GDM1 (cell line): ENCODE measurements at regions not wholly inside any gene's neighbourhood (a gene's known extent, or its start where the extent isn't known, plus 50 kb on each side); places are given as distances from the start of the nearest gene placed in this dataset.

Source experiments
- DNase-seq: peaks from one replicate; lab custom pipeline; 2025; lab: John Stamatoyannopoulos, UW

- no peak for DNase-seq
Measured at GRCh38 chr15:70426096-70426821, 328.5 kb upstream of the TLE3 start.

- peak; percentile 55 for DNase-seq
Measured at GRCh38 chr15:70424937-70425411, 327.3 kb upstream of the TLE3 start.

- no peak for DNase-seq
Measured at GRCh38 chr15:70423267-70423666, 325.6 kb upstream of the TLE3 start.

DNA sequence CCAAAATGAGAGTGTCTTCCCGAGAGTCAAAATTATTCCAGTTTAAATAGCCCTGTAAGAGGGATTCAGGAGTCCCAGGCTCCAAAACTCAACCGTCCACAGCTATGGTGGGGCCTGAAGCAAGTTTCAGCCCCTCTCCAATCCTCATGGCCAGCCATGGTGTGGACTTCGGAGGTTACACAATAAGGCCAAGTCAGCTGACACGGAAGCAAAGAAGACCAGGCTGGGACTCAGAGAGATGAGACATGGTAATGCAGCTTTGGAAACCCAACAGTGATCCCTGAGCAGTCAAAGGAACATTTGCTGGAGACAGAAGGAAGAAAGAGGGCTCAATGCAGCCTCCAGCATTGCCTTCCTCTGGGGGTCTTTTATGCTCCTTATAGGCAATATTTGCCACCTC, 324.6 kb upstream of the TLE3 start:
- no peak for DNase-seq

DNA sequence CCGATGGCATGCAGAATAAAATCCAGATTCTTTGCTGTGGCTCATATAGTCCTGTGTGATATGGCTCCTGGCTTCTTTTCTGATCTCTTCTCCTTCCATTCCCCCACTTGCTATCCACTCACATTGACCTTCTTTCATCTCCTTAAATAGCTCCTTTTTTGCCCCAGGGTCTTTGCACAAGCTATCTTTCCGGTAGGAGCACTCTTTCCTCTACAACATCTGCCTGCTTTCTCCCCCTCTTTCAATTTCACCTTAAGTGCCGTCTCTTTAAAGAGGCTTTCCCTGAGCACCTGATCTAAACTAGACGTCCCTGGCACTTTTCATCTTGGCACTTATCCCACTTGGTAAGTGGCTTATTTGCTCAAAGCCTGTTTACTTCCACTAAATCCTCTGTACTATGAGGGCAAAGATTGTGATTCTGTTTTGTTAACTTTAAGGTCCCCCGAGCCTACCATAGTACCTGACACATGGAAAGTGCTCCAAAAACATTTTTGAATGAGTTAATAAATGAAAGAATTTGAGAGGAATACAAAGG, 323.3 kb upstream of the TLE3 start:
- DNase-seq: no peak

DNA sequence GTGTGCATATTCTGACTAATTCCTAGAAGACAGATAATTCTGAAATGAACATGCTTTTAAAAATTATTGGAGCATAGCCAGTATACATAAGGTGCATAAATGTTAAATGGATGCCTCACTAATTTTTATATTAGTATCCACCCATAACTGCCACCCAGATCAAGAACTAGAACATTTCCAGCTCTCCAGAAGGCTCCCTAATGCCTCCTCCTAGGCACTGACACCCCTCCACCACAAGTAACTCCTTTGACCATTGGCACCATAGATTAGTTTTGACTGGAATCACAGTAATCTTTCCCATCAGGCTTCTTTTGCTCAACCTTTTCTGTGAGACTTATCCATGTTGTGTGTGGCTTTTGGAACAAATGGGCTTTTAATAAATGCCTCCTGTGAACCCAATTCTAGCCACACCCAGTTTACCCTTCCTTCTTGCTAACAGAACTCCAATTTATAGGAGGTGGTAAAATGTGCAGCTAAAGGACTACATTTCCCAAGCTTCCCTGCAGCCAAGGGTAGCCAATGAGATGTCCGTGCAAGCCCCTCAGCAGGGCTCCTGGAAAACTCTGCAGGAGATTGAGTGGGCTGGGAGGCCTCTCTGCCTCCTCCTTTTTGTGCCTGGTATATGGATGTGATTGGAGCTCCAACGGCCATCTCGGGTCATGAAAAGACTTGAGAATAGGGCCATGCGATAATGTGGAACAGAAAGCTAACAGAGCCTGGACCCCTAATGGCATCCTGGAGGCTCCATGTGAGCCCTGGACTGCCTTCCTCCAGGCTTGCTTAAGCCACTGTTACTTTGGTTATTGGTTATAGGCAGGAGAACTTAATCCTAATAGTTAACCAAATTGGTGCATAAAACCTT, 322.6 kb upstream of the TLE3 start:
- no peak for DNase-seq

DNA sequence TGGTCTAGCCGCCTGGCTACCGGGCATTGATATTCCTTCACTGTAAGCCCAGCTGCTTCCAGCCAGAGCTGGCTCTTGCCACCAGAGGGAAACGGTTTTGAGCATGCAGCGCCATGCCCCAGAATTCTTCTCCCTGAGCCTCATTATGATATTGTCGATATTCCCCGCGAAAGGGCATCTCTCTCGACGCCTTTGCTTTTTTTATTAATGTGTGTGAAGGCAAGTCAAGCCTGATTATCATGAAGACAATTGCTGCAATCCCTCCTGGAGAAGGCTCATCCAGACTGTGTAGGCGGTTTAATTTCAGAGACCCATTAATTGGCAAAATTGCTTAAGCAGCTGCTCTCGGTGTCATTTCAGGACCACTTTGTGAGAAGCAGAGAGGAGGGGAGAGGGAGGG, 321.2 kb upstream of the TLE3 start:
- no peak for DNase-seq

GRCh38 chr15:70417535-70417934, 319.8 kb upstream of the TLE3 start:
- no peak for DNase-seq

DNA sequence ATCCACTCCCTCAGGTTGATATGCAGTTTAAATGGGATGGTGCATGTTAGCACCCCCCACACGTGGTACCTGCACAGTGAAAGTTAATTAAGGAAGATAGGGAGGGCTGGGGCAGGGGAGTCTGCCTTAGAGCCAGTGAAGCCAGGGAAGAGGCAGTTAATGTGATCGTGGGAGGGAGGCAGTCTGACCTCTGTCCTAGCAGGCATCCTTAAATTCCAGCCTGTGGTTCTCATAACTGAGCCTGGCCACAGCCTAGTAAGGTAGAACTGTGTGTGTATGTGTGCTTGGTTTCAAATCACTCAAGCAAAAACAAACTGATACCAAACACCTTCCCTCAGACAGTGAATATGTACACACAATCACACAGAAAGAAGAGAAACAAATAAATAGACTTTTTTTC, 319.1 kb upstream of the TLE3 start:
- no peak for DNase-seq

- no peak for DNase-seq
Measured at GRCh38 chr15:70415398-70415797, 317.7 kb upstream of the TLE3 start.

- DNase-seq: no peak
Measured at GRCh38 chr15:70414626-70415025, 316.9 kb upstream of the TLE3 start.

GRCh38 chr15:70412794-70413193, 315.1 kb upstream of the TLE3 start:
- no peak for DNase-seq

GRCh38 chr15:70411143-70411863, 313.6 kb upstream of the TLE3 start:
- no peak for DNase-seq

- DNase-seq: no peak
Measured at GRCh38 chr15:70410371-70410985, 312.8 kb upstream of the TLE3 start.

DNA sequence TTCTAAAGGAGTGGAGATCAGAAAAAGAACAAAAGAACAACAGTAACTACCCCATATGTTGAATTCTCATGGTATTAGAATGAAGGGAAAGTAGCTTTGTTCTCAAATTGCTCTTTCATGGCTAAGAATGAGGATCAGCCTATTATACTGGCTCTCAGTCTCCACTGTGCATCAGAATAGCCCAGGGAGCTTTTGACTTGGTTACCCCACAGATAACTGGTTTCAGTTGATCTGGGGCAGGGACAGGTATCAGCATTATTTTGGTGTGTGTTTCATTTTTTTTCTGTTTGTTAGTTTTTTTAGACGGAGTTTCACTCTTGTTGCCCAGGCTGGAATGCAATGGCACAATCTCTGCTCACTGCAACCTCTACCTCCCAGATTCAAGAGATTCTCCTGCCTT, 311.7 kb upstream of the TLE3 start:
- DNase-seq: no peak

DNA sequence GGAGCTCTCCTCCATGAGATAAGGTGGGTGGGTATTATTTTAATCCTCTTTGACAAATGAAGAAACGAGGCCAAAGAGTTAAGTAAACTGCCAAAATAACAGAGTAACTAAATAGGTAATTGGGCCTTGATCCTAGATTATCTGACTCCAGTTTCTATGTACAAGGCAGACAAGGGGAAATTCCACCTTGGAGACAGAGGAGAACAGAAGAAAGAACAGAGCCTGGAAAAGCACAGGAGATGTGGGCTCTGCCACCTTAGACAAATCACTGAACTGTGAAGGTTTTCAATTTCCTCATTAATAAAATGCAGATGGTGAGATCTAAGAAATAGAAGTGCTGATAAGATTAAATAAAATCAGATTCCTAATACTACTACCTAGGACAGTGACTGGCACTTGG, 310.2 kb upstream of the TLE3 start:
- no peak for DNase-seq

DNA sequence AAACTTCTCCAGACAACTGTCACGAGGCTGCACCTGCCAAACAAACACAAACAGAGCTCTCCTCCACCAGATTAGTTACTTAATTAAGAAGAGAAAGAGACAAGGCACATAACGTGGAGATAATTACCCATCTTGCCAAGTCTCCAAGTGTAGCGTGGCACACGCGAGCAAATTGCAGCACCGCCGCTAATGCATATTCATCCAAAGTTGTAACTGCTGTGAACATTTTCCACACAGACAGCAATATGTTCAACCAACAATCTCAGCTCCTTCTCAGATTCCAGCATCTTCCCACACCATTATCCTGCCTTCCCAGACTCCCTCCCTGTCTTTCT, 309.6 kb upstream of the TLE3 start:
- no peak for DNase-seq

- DNase-seq: no peak
Measured at GRCh38 chr15:70406617-70407335, 309.1 kb upstream of the TLE3 start.

- no peak for DNase-seq
Measured at GRCh38 chr15:70401709-70402108, 304.0 kb upstream of the TLE3 start.

GRCh38 chr15:70400766-70401541, 303.2 kb upstream of the TLE3 start:
- no peak for DNase-seq

GRCh38 chr15:70399204-70399603, 301.5 kb upstream of the TLE3 start:
- no peak for DNase-seq
